ENCODE measurements at regions not wholly inside any gene's neighbourhood (a gene's known extent, or its start where the extent isn't known, plus 50 kb on each side); places are given as distances from the start of the nearest gene placed in this dataset.

- DNase-seq (ENCODE audit: low read depth, low spot score), result no peak
Measured at GRCh38 chr7:119397156-119397555, 875.8 kb upstream of the KCND2 start.

GRCh38 chr7:119408596-119408995 lies 864.4 kb upstream of the KCND2 start:
- DNase-seq (ENCODE audit: low read depth, low spot score), result no peak

- DNase-seq (ENCODE audit: low read depth, low spot score), result no peak
Measured at GRCh38 chr7:119413314-119413805, 859.6 kb upstream of the KCND2 start.

GRCh38 chr7:119415682-119416081 lies 857.3 kb upstream of the KCND2 start:
- no peak for DNase-seq (ENCODE audit: low read depth, low spot score)

- DNase-seq (ENCODE audit: low read depth, low spot score), result no peak
Measured at GRCh38 chr7:119421657-119422056, 851.3 kb upstream of the KCND2 start.

GRCh38 chr7:119436882-119437281 lies 836.1 kb upstream of the KCND2 start:
- no peak for DNase-seq (ENCODE audit: low read depth, low spot score)

DNA sequence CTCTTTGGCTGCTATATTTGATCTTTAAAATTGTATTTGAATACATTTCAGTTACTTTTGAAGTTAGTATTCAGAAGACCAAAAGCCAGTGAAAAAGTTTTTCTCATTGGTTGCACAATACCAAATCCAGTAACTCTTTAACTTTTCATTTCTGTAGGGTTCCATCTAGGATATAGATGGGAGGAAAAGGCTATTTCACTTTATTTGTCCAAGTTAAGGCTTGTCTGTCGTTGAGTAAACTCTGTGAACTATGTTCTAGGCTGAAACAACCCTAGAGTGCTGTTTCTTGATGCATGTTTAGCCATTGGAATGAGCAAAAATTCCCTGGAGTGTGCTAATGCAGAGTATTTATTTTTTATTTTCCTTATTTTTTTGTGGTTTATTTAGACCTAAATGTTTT lies 834.7 kb upstream of the KCND2 start:
- no peak for DNase-seq (ENCODE audit: low read depth, low spot score)

GRCh38 chr7:119439192-119439591 lies 833.8 kb upstream of the KCND2 start:
- no peak for DNase-seq (ENCODE audit: low read depth, low spot score)

DNA sequence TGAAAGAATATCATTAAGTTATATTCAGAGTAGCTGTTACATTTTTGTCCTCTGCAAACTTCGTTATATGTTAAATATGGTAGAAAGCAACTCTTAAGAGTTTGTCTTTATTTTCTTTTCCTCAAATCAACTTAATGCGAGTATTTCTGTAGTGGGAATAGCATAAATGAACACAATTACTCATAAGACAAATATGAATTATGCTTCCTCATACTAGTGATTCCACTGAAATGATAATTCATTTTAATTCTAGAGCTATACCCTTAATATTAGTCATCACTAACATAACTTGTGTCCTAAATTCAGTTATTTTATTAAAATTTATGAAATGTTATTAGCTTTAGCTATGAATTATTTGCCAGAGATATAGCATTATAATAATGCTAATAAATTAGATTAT lies 820.6 kb upstream of the KCND2 start:
- DNase-seq (ENCODE audit: low read depth, low spot score), result no peak

- DNase-seq (ENCODE audit: low read depth, low spot score), result no peak
Measured at GRCh38 chr7:119465798-119466305, 807.1 kb upstream of the KCND2 start.

- DNase-seq (ENCODE audit: low read depth, low spot score), result no peak
Measured at GRCh38 chr7:119472408-119473038, 800.5 kb upstream of the KCND2 start.

GRCh38 chr7:119482209-119482608 lies 790.8 kb upstream of the KCND2 start:
- DNase-seq (ENCODE audit: low read depth, low spot score), result peak; percentile 5

DNA sequence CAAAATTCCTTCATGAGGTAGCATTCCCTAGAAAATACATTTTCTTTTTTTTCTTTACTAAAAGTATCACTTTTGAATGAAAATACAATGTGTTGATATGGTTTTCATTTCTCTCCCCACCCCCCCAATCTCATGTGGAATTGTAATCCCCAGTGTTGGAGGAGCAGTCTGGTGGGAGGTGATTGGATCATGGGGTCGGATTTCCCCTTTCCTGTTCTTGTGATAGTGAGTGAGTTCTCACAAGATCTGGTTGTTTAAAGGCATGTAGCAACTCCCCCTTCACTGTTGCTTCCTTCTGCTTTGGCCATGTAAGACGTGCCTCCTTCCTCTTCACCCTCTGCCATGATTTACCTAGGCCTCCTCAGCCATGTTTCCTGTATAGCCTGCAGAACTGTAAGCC lies 790.3 kb upstream of the KCND2 start:
- DNase-seq (ENCODE audit: low read depth, low spot score), result no peak

DNA sequence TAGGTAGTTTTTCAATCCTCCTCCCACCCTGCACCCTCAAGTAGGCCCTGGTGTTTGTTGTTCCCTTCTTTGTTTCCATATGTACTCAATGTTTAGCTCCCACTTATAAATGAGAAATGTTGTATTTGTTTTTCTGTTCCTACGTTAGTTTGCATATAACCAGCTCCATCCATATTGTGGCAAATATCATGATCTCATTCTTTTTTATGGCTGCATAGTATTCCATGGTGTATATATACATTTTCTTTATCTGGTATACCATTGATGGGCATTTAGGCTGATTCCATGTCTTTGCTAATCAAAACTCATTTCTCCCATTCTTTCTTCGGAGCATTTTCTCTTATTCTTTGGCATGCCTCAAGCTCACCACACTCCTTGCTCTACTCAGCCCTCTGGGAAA lies 789.6 kb upstream of the KCND2 start:
- no peak for DNase-seq (ENCODE audit: low read depth, low spot score)

DNA sequence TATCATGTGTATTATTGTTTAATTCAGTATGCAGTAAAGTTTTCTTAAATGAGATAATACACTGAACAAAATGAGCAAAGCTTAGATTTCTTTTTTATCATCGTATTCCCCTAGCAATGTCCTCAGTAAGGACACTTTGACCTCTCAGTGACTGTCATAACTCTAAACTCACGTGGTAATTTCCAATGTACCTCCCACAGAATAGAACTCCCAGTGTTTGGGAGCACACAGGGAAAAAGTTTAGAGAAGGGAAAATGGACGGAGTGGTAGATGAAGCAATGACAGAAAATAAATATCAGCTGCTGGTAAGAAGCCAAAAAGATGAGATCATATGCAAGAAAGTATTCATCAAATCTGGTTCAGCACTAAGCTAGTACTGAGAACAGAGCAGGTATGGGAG lies 758.6 kb upstream of the KCND2 start:
- DNase-seq (ENCODE audit: low read depth, low spot score), result no peak

DNA sequence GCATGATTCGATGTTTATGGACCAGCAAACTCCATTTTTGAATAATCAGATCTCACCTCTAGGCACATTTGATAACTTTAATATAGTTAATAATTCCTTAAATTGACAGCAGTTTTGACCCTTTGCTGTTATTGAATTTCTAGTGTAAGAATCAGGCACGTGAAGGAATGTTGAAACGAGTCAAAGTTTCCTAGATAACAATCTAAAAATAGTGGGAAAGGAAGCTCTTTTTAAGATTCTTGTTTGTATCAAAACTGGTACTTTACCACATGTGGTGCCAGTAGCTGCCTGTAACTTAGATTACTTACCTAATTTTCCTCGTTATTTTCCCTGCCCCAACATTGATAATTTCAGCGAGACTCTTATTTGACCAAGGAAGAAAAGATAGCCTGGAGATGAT lies 757.8 kb upstream of the KCND2 start:
- no peak for DNase-seq (ENCODE audit: low read depth, low spot score)

DNA sequence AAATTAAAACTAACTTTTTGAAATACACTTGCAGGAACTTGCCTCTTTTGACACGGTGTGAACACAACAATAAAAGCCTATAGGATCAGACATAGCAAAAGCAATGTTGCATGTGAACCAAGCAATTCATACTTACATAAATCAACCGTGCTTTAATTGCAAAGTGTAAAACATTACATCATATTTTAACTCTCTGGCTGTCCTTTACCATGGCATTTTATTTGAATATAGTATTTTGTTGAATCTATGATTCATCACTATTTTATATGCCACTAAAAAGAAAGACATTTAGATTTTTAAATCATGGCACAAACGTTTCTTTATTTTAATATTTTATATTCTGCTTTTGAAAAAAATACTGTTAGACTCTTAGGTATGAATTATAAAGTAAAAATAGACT lies 757.0 kb upstream of the KCND2 start:
- DNase-seq (ENCODE audit: low read depth, low spot score), result no peak

DNA sequence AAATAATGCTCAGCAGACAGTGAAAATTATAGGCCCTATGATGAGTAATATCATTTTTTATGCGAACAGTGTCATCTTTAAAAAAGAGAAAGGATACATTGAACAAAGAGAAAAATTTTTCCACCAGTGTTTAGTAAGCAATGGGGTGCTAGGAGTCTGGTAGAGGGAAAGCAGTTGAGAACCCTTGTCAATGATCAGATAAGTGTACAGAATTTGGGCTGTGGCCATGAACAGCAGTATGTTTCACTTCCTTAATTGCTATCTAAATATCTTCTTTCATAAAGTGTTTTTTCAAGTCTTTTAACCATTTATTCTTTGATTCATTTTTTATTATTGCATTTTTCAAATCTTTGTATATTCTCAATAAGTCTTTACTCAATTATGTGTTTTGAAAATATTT lies 750.7 kb upstream of the KCND2 start:
- no peak for DNase-seq (ENCODE audit: low read depth, low spot score)

DNA sequence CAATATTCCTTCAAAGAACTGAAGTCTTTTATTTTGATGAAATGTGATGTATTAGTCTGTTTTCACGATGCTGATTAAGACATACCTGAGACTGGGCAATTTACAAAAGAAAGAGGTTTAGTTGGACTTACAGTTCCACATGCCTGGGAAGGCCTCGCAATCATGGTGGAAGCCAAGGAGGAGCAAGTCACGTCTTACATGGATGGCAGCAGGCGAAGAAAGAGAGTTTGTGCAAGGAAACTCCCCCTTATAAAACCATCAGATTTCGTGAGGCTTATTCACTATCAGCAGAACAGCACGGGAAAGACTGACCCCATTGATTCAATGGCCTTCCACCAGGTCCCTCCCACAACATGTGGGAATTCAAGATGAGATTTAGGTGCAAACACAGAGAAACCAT lies 750.3 kb upstream of the KCND2 start:
- DNase-seq (ENCODE audit: low read depth, low spot score), result no peak

GRCh38 chr7:119545118-119545517 lies 727.9 kb upstream of the KCND2 start:
- DNase-seq (ENCODE audit: low read depth, low spot score), result peak; percentile 40

DNA sequence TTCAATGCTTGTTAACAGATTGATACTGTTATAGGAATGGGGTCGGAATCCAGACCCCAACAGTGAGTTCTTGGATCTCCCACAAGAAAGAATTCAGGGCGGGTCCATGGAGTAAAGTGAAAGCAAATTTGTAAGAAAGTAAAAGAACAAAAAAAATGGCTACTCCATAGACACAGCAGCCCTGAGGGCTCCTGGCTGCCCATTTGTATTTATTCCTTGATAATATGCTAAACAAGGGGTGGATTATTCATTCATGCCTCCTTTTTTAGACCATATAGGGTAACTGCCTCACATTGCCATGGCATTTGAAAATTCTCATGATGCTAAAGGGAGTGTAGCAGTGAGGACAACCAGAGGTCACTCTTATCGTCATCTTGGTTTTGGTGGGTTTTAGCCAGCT lies 717.2 kb upstream of the KCND2 start:
- no peak for DNase-seq (ENCODE audit: low read depth, low spot score)

DNA sequence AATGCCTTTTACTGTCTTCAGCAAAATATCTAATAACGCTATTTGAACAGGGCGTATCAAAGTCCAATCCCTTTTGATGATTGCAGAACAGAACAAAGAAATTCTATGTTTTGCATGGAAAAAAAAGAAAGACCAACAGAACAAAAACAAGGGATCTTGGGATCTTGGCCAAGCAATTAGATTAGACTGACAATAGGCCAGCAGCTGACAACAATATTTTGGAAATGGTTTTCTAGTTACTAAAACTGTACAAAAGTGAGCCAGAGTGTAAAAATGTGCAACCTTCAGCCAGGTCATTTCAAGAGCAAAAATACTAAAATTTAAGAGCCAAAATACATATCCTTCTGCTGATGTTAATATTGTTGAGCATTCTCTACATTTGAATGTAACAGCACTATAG lies 716.5 kb upstream of the KCND2 start:
- no peak for DNase-seq (ENCODE audit: low read depth, low spot score)

GRCh38 chr7:119561751-119562150 lies 711.2 kb upstream of the KCND2 start:
- no peak for DNase-seq (ENCODE audit: low read depth, low spot score)

DNA sequence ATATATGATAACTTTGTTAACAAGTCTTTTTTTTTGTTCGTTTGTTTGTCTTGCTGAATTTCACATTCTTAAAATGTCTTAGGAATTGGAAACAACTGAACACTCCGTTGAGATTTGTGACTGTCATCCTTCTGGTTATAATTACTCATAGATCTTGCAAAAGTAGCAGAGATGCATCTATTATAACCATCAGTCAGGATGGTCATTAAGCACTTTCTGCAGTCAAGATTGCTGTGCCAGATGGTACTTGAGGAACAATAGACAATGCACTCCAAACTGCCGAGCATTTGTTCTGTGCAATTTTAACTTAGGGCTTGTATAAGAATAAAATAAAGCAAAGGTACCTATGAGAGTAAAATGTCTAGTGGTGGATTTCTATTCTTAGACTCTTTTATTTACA lies 710.1 kb upstream of the KCND2 start:
- DNase-seq (ENCODE audit: low read depth, low spot score), result no peak

All from astrocyte of the hippocampus (primary cell).